Endodermal cell (in vitro differentiated cells): ENCODE measurements at regions not wholly inside any gene's neighbourhood (a gene's known extent, or its start where the extent isn't known, plus 50 kb on each side); places are given as distances from the start of the nearest gene placed in this dataset.

Experiments used
- DNase-seq: peaks from one replicate; pipeline ENCODE4 v3.0.0-alpha.2; 2017
- H3K27ac ChIP-seq: 2 replicates; pipeline ENCODE4 v1.5.1; 2013; ENCODE audit warnings: mild to moderate bottlenecking, low read depth, low read length, moderate library complexity
- H3K27me3 ChIP-seq: 2 replicates; pipeline ENCODE4 v1.6.1; 2013; ENCODE audit warnings: mild to moderate bottlenecking, low read length, moderate library complexity; ENCODE audit not compliant: insufficient read depth, control insufficient read depth, poor library complexity, severe bottlenecking
- H3K36me3 ChIP-seq: 2 replicates; pipeline ENCODE4 v1.7.0; 2013; ENCODE audit warnings: mild to moderate bottlenecking, low read length, moderate library complexity; ENCODE audit not compliant: control insufficient read depth, insufficient read depth
- H3K4me1 ChIP-seq: one replicate; pipeline ENCODE4 v1.7.0; 2013; ENCODE audit warnings: low read length; ENCODE audit not compliant: control insufficient read depth, insufficient read depth
- H3K4me3 ChIP-seq: 2 replicates; pipeline ENCODE4 v1.5.1; 2013; ENCODE audit warnings: mild to moderate bottlenecking, low read length, moderate library complexity
- H3K9ac ChIP-seq: 2 replicates; pipeline ENCODE4 v1.6.1; 2013; ENCODE audit warnings: mild to moderate bottlenecking, low read length, moderate library complexity; ENCODE audit not compliant: poor library complexity, severe bottlenecking; ENCODE audit errors: extremely low read depth
- H3K9me3 ChIP-seq: 2 replicates; pipeline ENCODE4 v1.6.1; 2013; ENCODE audit warnings: mild to moderate bottlenecking, low read length, moderate library complexity; ENCODE audit not compliant: control insufficient read depth
- H3K27ac Mint-ChIP-seq: 2 replicates; pipeline ENCODE4 v1.8.0; 2020; ENCODE audit warnings: mixed read lengths
- H3K27me3 Mint-ChIP-seq: 2 replicates; pipeline ENCODE4 v1.8.0; 2021; ENCODE audit warnings: mild to moderate bottlenecking, mixed read lengths; ENCODE audit not compliant: insufficient read depth
- H3K36me3 Mint-ChIP-seq: 2 replicates; pipeline ENCODE4 v1.8.0; 2020; ENCODE audit warnings: low read depth, mixed read lengths
- H3K4me1 Mint-ChIP-seq: 2 replicates; pipeline ENCODE4 v1.8.0; 2020; ENCODE audit warnings: mixed read lengths
- H3K4me3 Mint-ChIP-seq: 2 replicates; pipeline ENCODE4 v1.8.0; 2020; ENCODE audit warnings: mild to moderate bottlenecking, moderate library complexity, mixed read lengths
- H3K9me3 Mint-ChIP-seq: 2 replicates; pipeline ENCODE4 v1.8.0; 2020; ENCODE audit warnings: mild to moderate bottlenecking, mixed read lengths
- CTCF ChIP-seq: fragments of 200-600 bp; sonication (generic); conservative IDR thresholded peaks from 2 replicates; pipeline ENCODE4 v1.5.0; 2021; ENCODE audit warnings: antibody characterized with exemption, mild to moderate bottlenecking
- WGBS, 2 experiments: methylation state at CpG; one replicate each; pipeline versions ENCODE4 v1.1.5 to v1.1.7; 2013; ENCODE audit warnings: missing lambda C conversion rate in 2 of 2, mixed read lengths in 1 of 2; ENCODE audit not compliant: insufficient coverage in 1 of 2, insufficient read length in 1 of 2; 5-methylcytosine and 5-hydroxymethylcytosine counted together

- no peak overlapping the region for H3K4me3 Mint-ChIP-seq
- WGBS, 2 experiments: 92 to 98% methylated on average over 5 to 6 of the region's 6 CpGs
- peaks cover 33% of the 10 kb centered on the region for H3K9me3 Mint-ChIP-seq
Measured at GRCh38 chr18:10215446-10215845, 239.0 kb upstream of the APCDD1 start.

GRCh38 chr18:10216791-10217190 lies 237.6 kb upstream of the APCDD1 start:
- Histone ChIP-seq H3K27me3 (no peaks in the 10 kb centered on the region), H3K27ac (no peak overlapping the region), H3K9ac (no peak overlapping the region), H3K4me3 (no peak overlapping the region), H3K4me1 (peaks cover 4% of the 10 kb centered on the region), H3K36me3 (no peaks in the 10 kb centered on the region), H3K9me3 (peaks cover 50% of the 10 kb centered on the region)
- H3K4me3 Mint-ChIP-seq: no peak overlapping the region
- TF ChIP-seq CTCF: no peak
- no peak for DNase-seq
- H3K4me1 Mint-ChIP-seq: peaks cover 7% of the 10 kb centered on the region
- H3K9me3 Mint-ChIP-seq: peaks cover 46% of the 10 kb centered on the region
- WGBS, 2 experiments: 78 to 89% methylated on average over 2 of the region's 2 CpGs
- no peak overlapping the region for H3K27ac Mint-ChIP-seq
- no peaks in the 10 kb centered on the region for H3K27me3 Mint-ChIP-seq
- H3K36me3 Mint-ChIP-seq: no peaks in the 10 kb centered on the region

More at GRCh38 chr18:10215446-10215845, 239.0 kb upstream of the APCDD1 start:
- peaks cover 8% of the 10 kb centered on the region for H3K4me1 Mint-ChIP-seq
- Histone ChIP-seq H3K27me3 (no peaks in the 10 kb centered on the region), H3K27ac (no peak overlapping the region), H3K9ac (no peak overlapping the region), H3K4me3 (no peak overlapping the region), H3K9me3 (peaks cover 37% of the 10 kb centered on the region), H3K4me1 (peaks cover 4% of the 10 kb centered on the region), H3K36me3 (no peaks in the 10 kb centered on the region)
- no peak for DNase-seq
- H3K27ac Mint-ChIP-seq: no peak overlapping the region
- no peaks in the 10 kb centered on the region for H3K36me3 Mint-ChIP-seq
- TF ChIP-seq CTCF: no peak
- no peaks in the 10 kb centered on the region for H3K27me3 Mint-ChIP-seq

- no peak overlapping the region for H3K27ac Mint-ChIP-seq
- no peaks in the 10 kb centered on the region for H3K36me3 ChIP-seq
- DNase-seq: no peak
- no peak overlapping the region for H3K4me3 ChIP-seq
- H3K27ac ChIP-seq: no peak overlapping the region
- peaks cover 54% of the 10 kb centered on the region for H3K9me3 ChIP-seq
- H3K27me3 Mint-ChIP-seq: no peaks in the 10 kb centered on the region
- no peaks in the 10 kb centered on the region for H3K27me3 ChIP-seq
- no peak for TF ChIP-seq CTCF
- peaks cover 4% of the 10 kb centered on the region for H3K4me1 ChIP-seq
- peaks cover 48% of the 10 kb centered on the region for H3K9me3 Mint-ChIP-seq
- no peaks in the 10 kb centered on the region for H3K36me3 Mint-ChIP-seq
- H3K9ac ChIP-seq: no peak overlapping the region
- no peak overlapping the region for H3K4me3 Mint-ChIP-seq
- WGBS, 2 experiments: 91 to 100% methylated on average over 1 to 2 of the region's 2 CpGs
- H3K4me1 Mint-ChIP-seq: peaks cover 7% of the 10 kb centered on the region
Measured at GRCh38 chr18:10217211-10217610, 237.2 kb upstream of the APCDD1 start.
